ENCODE measurements at regions not wholly inside any gene's neighbourhood (a gene's known extent, or its start where the extent isn't known, plus 50 kb on each side); places are given as distances from the start of the nearest gene placed in this dataset.

DNA sequence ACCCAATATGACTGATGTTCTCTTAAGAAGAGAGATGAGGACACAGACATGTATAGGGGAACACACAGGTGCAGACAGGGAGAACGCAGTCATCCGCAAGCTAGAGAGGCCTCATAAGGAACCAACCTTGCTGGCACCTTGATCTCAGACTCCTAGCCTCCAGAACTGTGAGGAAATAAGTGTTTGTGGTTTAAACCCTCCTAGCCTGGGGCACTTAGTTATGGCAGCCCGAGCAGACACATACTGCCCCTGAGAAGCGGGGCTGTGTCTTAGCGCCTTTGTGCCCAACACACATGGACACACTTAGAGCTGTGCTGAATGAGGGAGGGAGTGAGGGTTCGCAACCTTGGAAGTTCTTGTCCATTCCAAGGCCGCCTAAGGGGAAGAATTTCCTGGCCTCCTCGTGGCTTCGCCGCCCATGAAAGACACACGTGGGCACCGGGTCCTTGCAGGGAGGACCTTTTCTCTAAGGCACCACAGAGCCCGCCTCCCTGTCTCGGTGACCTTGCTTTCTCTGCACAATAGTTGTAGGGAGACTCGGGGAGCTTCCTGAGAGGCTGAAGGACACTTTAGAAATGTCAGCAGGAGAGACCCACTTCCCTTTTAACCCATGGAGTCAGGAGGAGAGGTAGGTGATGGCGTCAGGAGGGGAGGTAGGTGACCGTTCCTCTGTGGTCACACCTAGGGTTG lies 224.5 kb upstream of the HDAC4 start:
- no peak for TF ChIP-seq SNAI2 (CRISPR knock-in tag; IDR thresholded peaks at IDR 0.05)
- TF ChIP-seq ZC3H10 (CRISPR knock-in tag; IDR thresholded peaks at IDR 0.05): no peak
- TF ChIP-seq ZFP30 (CRISPR knock-in tag; IDR thresholded peaks at IDR 0.05): no peak
